ENCODE measurements at regions not wholly inside any gene's neighbourhood (a gene's known extent, or its start where the extent isn't known, plus 50 kb on each side); places are given as distances from the start of the nearest gene placed in this dataset.

- no peak for TF ChIP-seq CTCF (IDR thresholded peaks at IDR 0.05)
- no peak for TF ChIP-seq POLR2A (IDR thresholded peaks at IDR 0.05)
These were observed 98.6 kb upstream of the PRPS1L1 start for GRCh38 chr7:18126281-18126680.
